Hepatocyte (in vitro differentiated cells): ENCODE measurements at regions not wholly inside any gene's neighbourhood (a gene's known extent, or its start where the extent isn't known, plus 50 kb on each side); places are given as distances from the start of the nearest gene placed in this dataset.

Source experiments
- DNase-seq: peaks from one replicate; pipeline ENCODE4 v3.0.0-alpha.2; 2016; ENCODE audit warnings: low spot score
- H2AFZ ChIP-seq: fragments of 200-600 bp; sonication (generic); 2 replicates; pipeline ENCODE4 v1.6.0; 2016; ENCODE audit warnings: antibody characterized with exemption, mild to moderate bottlenecking
- H3K27ac ChIP-seq: fragments of 200-600 bp; sonication (generic); 2 replicates; pipeline ENCODE4 v1.5.1; 2016; ENCODE audit warnings: mild to moderate bottlenecking
- H3K27me3 ChIP-seq: fragments of 200-600 bp; sonication (generic); 2 replicates; pipeline ENCODE4 v1.6.1; 2016
- H3K36me3 ChIP-seq: fragments of 200-600 bp; sonication (generic); replicated peaks from 2 replicates; pipeline ENCODE4 v1.5.1; 2016; ENCODE audit warnings: low read depth; ENCODE audit not compliant: insufficient read depth
- H3K4me1 ChIP-seq: fragments of 200-600 bp; sonication (generic); 2 replicates; pipeline ENCODE4 v1.5.1; 2016; ENCODE audit warnings: mild to moderate bottlenecking, moderate library complexity; ENCODE audit not compliant: insufficient read depth
- H3K4me2 ChIP-seq: fragments of 200-600 bp; sonication (generic); 2 replicates; pipeline ENCODE4 v1.6.0; 2016
- H3K4me3 ChIP-seq: fragments of 200-600 bp; sonication (generic); 2 replicates; pipeline ENCODE4 v1.5.1; 2016; ENCODE audit warnings: mild to moderate bottlenecking
- H3K79me2 ChIP-seq: fragments of 200-600 bp; sonication (generic); 2 replicates; pipeline ENCODE4 v1.6.0; 2017; ENCODE audit warnings: mild to moderate bottlenecking
- H3K9me2 ChIP-seq: fragments of 200-600 bp; sonication (generic); replicated peaks from 2 replicates; pipeline ENCODE4 v1.6.0; 2017; ENCODE audit warnings: mild to moderate bottlenecking; ENCODE audit not compliant: insufficient read depth
- H3K9me3 ChIP-seq: fragments of 200-600 bp; sonication (generic); 2 replicates; pipeline ENCODE4 v1.5.1; 2016; ENCODE audit warnings: low read depth, mild to moderate bottlenecking
- H4K20me1 ChIP-seq: fragments of 200-600 bp; sonication (generic); 2 replicates; pipeline ENCODE4 v1.6.0; 2016; ENCODE audit warnings: mild to moderate bottlenecking; ENCODE audit not compliant: insufficient read depth, poor library complexity, severe bottlenecking
- CTCF ChIP-seq: fragments of 200-600 bp; sonication (generic); IDR thresholded peaks from 2 replicates; pipeline ENCODE4 v1.5.1; 2016; ENCODE audit warnings: antibody characterized with exemption, mild to moderate bottlenecking; ENCODE audit not compliant: poor library complexity
- EZH2 ChIP-seq: fragments of 200-600 bp; sonication (generic); IDR thresholded peaks from 2 replicates; pipeline ENCODE4 v1.6.1; 2016; ENCODE audit warnings: antibody characterized with exemption, mild to moderate bottlenecking, borderline replicate concordance
- EZH2phosphoT487 ChIP-seq: fragments of 200-600 bp; sonication (generic); IDR thresholded peaks from one replicate; pipeline ENCODE4 v1.6.1; 2018; ENCODE audit warnings: antibody characterized with exemption, mild to moderate bottlenecking, low read depth, moderate library complexity; ENCODE audit not compliant: unreplicated experiment, severe bottlenecking
- WGBS: methylation state at CpG from one replicate; pipeline ENCODE4 v1.1.6; 2016; ENCODE audit warnings: low lambda C conversion rate; ENCODE audit errors: missing lambda C conversion rate; 5-methylcytosine and 5-hydroxymethylcytosine counted together

- H3K27ac ChIP-seq = no peak overlapping the region
Measured at GRCh38 chrX:143306991-143307937, 210.0 kb downstream of the SPANXN3 start.

GRCh38 chrX:143304518-143304917 lies 212.8 kb downstream of the SPANXN3 start:
- DNase-seq = no peak
- no peak for TF ChIP-seq EZH2
- no peaks in the 10 kb centered on the region for H3K79me2 ChIP-seq
- 41% methylated on average over 2 of the region's 2 CpGs for WGBS
- H3K4me1 ChIP-seq = no peaks in the 10 kb centered on the region
- no peaks in the 10 kb centered on the region for H3K27me3 ChIP-seq
- H2AFZ ChIP-seq = no peak overlapping the region
- H3K4me2 ChIP-seq = no peak overlapping the region
- H3K9me3 ChIP-seq = no peaks in the 10 kb centered on the region
- no peaks in the 10 kb centered on the region for H3K36me3 ChIP-seq
- H3K9me2 ChIP-seq = no peaks in the 10 kb centered on the region
- no peak overlapping the region for H3K4me3 ChIP-seq
- no peaks in the 10 kb centered on the region for H4K20me1 ChIP-seq
- no peak overlapping the region for H3K27ac ChIP-seq

More at GRCh38 chrX:143306991-143307937, 210.0 kb downstream of the SPANXN3 start:
- peak; percentile 54 for DNase-seq
- H3K4me2 ChIP-seq = peak overlapping the region; percentile 51
- no peaks in the 10 kb centered on the region for H3K9me2 ChIP-seq
- WGBS = 56% methylated on average over 9 of the region's 9 CpGs
- no peaks in the 10 kb centered on the region for H4K20me1 ChIP-seq
- no peak overlapping the region for H3K4me3 ChIP-seq
- no peaks in the 10 kb centered on the region for H3K9me3 ChIP-seq
- no peak for TF ChIP-seq EZH2phosphoT487
- no peak for TF ChIP-seq EZH2
- TF ChIP-seq CTCF = no peak
- no peak overlapping the region for H2AFZ ChIP-seq
- no peaks in the 10 kb centered on the region for H3K27me3 ChIP-seq
- H3K36me3 ChIP-seq = no peaks in the 10 kb centered on the region
- no peaks in the 10 kb centered on the region for H3K4me1 ChIP-seq
- no peaks in the 10 kb centered on the region for H3K79me2 ChIP-seq

DNA sequence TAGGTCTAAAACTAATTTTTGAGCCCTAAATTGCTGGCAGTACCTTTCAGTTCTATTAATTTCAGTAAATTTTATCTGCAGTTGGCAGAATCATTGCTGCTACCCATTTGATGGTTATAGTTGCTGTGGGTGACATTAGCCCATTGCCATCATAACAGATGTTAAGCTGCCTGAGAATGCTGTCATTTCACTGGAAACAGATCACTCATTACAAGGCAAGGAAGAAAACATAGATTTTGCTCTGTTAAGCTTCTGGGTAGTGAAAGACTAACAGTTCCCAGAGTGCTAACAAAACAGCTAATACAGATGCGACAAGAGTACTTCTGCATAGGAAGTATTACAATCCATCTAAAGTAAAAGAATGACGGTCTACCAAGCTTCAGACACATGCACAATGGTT lies 213.2 kb downstream of the SPANXN3 start:
- H3K9me2 ChIP-seq = no peaks in the 10 kb centered on the region
- no peaks in the 10 kb centered on the region for H3K9me3 ChIP-seq
- WGBS = 65% methylated on average over 2 of the region's 2 CpGs
- no peak overlapping the region for H3K27ac ChIP-seq
- no peak overlapping the region for H3K4me3 ChIP-seq
- no peaks in the 10 kb centered on the region for H3K4me1 ChIP-seq
- no peak overlapping the region for H2AFZ ChIP-seq
- no peaks in the 10 kb centered on the region for H3K36me3 ChIP-seq
- no peak for DNase-seq
- TF ChIP-seq CTCF = no peak
- no peaks in the 10 kb centered on the region for H4K20me1 ChIP-seq
- H3K79me2 ChIP-seq = no peaks in the 10 kb centered on the region
- H3K4me2 ChIP-seq = no peak overlapping the region
- H3K27me3 ChIP-seq = no peaks in the 10 kb centered on the region

DNA sequence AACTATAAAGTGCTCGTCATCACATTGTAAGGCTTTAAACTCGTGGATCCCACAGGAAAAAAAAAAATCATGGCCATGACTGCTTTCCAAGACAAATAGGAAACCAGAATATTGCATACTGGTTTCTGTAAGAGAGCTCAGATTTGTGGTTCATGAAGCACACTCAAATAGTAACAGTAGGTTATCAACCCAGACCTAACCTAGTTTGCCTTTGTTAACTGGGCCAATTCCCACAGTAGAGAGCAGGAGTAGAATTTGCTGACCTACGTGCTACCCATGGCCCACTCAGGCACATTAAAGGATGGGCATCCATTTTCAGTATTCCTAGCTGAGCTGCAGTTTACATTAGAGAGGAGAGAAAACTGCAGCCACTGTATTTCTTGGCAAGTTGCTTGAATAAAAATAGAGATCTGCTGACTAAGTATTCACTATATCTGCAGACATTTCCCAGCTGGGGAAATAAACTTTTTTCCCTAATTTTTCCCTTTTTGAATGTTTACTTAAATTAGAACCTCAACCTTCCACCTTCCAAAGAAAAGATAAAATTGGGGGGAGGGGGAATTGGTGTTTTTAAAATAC lies 218.5 kb downstream of the SPANXN3 start:
- Histone ChIP-seq H3K27me3 (no peaks in the 10 kb centered on the region), H3K9me3 (no peaks in the 10 kb centered on the region), H3K36me3 (no peaks in the 10 kb centered on the region), H3K9me2 (no peaks in the 10 kb centered on the region), H4K20me1 (no peaks in the 10 kb centered on the region), H3K4me1 (no peaks in the 10 kb centered on the region), H3K27ac (no peak overlapping the region), H3K4me3 (no peak overlapping the region), H3K79me2 (no peaks in the 10 kb centered on the region), H3K4me2 (no peak overlapping the region), H2AFZ (no peak overlapping the region)
- no peak for TF ChIP-seq EZH2phosphoT487
- no peak for TF ChIP-seq CTCF
- TF ChIP-seq EZH2 = no peak
- DNase-seq = no peak
- 54% methylated on average over 3 of the region's 3 CpGs for WGBS
